Lung (tissue), 11 donors: ENCODE measurements at regions not wholly inside any gene's neighbourhood (a gene's known extent, or its start where the extent isn't known, plus 50 kb on each side); places are given as distances from the start of the nearest gene placed in this dataset.

Experiments
- ATAC-seq: fragments of 200-7000 bp; cut with Tn5 transposase; one replicate; pipeline ENCODE4 v1.9.1; 2020; ENCODE audit warnings: moderate number of reproducible peaks; ENCODE audit not compliant: insufficient read depth, low FRiP score
- DNase-seq, 3 donors: peaks; one replicate each; pipeline ENCODE4 v3.0.0-alpha.2; 2013 to 2017
- H3K27ac ChIP-seq, 2 donors: one replicate each; pipeline ENCODE4 v1.5.1; 2013; ENCODE audit warnings: mild to moderate bottlenecking in 2 of 2, moderate library complexity in 2 of 2, control low read depth in 1 of 2, inconsistent platforms in 1 of 2, low read depth in 1 of 2, low read length in 1 of 2
- H3K27me3 ChIP-seq, 3 donors: one replicate each; pipeline ENCODE4 v1.5.1; 2013; ENCODE audit warnings: low read length in 2 of 3; ENCODE audit not compliant: control insufficient read depth in 3 of 3, insufficient read depth in 3 of 3
- H3K36me3 ChIP-seq, 4 donors: one replicate each; pipeline ENCODE4 v1.5.1; 2013; ENCODE audit warnings: low read length in 4 of 4, mild to moderate bottlenecking in 1 of 4, moderate library complexity in 1 of 4; ENCODE audit not compliant: control insufficient read depth in 4 of 4, insufficient read depth in 4 of 4
- H3K4me1 ChIP-seq, 5 donors: one replicate each; pipeline ENCODE4 v1.5.1; 2013; ENCODE audit warnings: low read length in 5 of 5, mild to moderate bottlenecking in 2 of 5, moderate library complexity in 1 of 5; ENCODE audit not compliant: control insufficient read depth in 5 of 5, insufficient read depth in 5 of 5
- H3K4me3 ChIP-seq: one replicate; pipeline ENCODE4 v1.5.1; 2013; ENCODE audit warnings: mild to moderate bottlenecking, control low read depth, moderate library complexity
- H3K9ac ChIP-seq, 2 donors: one replicate each; pipeline ENCODE4 v1.5.1; 2013; ENCODE audit warnings: low read length in 2 of 2, control low read depth in 1 of 2; ENCODE audit not compliant: insufficient read depth in 1 of 2
- H3K9me3 ChIP-seq, 4 donors: one replicate each; pipeline ENCODE4 v1.5.1; 2013; ENCODE audit warnings: low read length in 3 of 4, mild to moderate bottlenecking in 1 of 4, moderate library complexity in 1 of 4; ENCODE audit not compliant: control insufficient read depth in 4 of 4, insufficient read depth in 3 of 4
- CTCF ChIP-seq: IDR thresholded peaks from 2 replicates; pipeline ENCODE4 v1.5.1; 2012; ENCODE audit warnings: mild to moderate bottlenecking; ENCODE audit errors: control extremely low read depth, extremely low read depth
- WGBS, 2 donors: extraction: QIAGEN DNeasy Blood & Tissue Kit; methylation state at CpG; one replicate each; pipeline ENCODE4 v1.1.7; 2013; 5-methylcytosine and 5-hydroxymethylcytosine counted together
- donor health status: control.
- donor health status: control.
- donor health status: Bipolar disorder and iron deficiency.
- donor health status: healthy.
- donor health status: DM: yes; HTN: yes; CAD: no.

DNA sequence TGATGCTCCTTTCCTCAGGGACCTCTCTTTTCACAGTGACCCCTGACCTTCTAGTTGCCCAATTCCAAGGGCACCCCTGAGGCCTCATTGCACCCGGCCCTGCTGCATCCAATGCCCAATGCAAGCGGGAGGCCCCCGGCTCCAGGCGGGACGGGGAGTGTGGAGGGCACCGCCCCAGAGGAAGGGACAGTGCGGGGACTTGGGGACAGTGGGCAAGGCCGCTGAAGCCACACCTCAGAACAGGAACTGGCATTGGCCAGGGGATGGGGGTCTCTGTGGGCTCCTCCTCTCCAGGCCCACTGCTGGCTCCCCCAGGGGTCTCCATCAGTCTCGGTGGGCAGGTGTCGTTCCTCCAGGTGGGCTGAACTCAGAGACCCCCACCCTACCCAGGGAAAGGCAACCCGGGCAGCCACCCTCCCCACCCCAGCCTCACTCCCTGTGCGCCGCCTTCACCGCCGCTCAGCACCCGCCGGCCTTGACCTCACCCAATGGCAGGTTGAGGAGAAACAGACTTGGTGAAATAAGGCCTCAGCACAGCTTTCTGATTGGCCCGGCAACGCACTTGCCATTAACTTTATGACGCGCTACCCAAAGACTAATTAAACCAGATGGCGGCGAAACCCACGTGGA, 1312.0 kb downstream of the BRD1 start:
- H3K9me3 ChIP-seq = no peaks in the 10 kb centered on the region
- H3K27me3 ChIP-seq = no peaks in the 10 kb centered on the region
- H3K36me3 ChIP-seq = no peaks in the 10 kb centered on the region
- DNase-seq (no peak), ATAC-seq (no peak)
- H3K4me1 ChIP-seq = no peaks in the 10 kb centered on the region
- TF ChIP-seq CTCF = no peak
- 84 to 87% methylated on average over 24 of the region's 24 CpGs for WGBS, 2 donors
- H3K4me3 ChIP-seq = no peak overlapping the region
- no peak overlapping the region for H3K27ac ChIP-seq
- no peak overlapping the region for H3K9ac ChIP-seq

GRCh38 chr22:48513929-48514328, 1313.7 kb downstream of the BRD1 start:
- WGBS, 2 donors = 86 to 87% methylated on average over 10 of the region's 10 CpGs
- Histone ChIP-seq H3K36me3 (no peaks in the 10 kb centered on the region), H3K9ac (no peak overlapping the region), H3K27ac (no peak overlapping the region), H3K9me3 (no peaks in the 10 kb centered on the region), H3K4me1 (no peaks in the 10 kb centered on the region), H3K27me3 (no peaks in the 10 kb centered on the region), H3K4me3 (no peak overlapping the region)
- DNase-seq (no peak), ATAC-seq (no peak)
- no peak for TF ChIP-seq CTCF

GRCh38 chr22:48513446-48513845, 1314.2 kb downstream of the BRD1 start:
- Histone ChIP-seq H3K4me1 (no peaks in the 10 kb centered on the region), H3K4me3 (no peak overlapping the region), H3K27ac (no peak overlapping the region), H3K9me3 (no peaks in the 10 kb centered on the region), H3K27me3 (no peaks in the 10 kb centered on the region), H3K36me3 (no peaks in the 10 kb centered on the region), H3K9ac (no peak overlapping the region)
- 91 to 96% methylated on average over 10 of the region's 10 CpGs for WGBS, 2 donors
- TF ChIP-seq CTCF = no peak
- DNase-seq = no peak
- no peak for ATAC-seq

DNA sequence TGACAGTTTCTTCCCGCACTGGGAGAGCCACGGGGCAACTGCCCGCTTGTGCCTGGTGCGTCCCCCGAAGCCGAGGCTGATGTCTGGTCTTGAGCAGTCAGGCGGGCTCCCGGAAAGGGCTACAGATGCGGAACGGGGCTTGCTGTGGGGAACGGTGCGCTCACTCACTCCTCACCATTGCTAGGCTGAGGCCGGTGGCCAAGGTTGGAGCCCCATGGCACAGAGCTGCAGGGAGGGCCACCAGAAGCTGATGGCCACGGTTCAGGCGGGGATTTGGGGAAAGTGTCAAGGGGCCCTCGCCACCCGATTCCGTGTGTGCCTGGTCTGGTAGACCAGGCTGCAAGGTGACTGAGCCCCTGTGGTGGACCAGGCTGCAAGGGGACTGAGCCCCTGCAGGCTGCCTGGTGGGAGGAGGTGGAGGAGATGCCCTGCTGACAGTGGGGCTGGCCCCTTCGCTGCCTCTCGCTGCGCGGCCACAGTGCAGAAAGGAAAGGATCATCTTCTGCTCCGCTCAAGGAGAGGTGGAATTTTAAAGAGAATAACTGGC, 1315.8 kb downstream of the BRD1 start:
- 94 to 95% methylated on average over 23 of the region's 23 CpGs for WGBS, 2 donors
- no peak for DNase-seq
- TF ChIP-seq CTCF = no peak

More for the DNA sequence above, 1315.8 kb downstream of the BRD1 start:
- H3K9ac ChIP-seq = no peak overlapping the region
- H3K27me3 ChIP-seq = no peaks in the 10 kb centered on the region
- ATAC-seq = no peak
- H3K4me3 ChIP-seq = no peak overlapping the region
- H3K27ac ChIP-seq = no peak overlapping the region
- H3K9me3 ChIP-seq = no peaks in the 10 kb centered on the region
- H3K4me1 ChIP-seq = no peaks in the 10 kb centered on the region
- no peaks in the 10 kb centered on the region for H3K36me3 ChIP-seq
